HG02678 (cell line): ENCODE measurements at regions not wholly inside any gene's neighbourhood (a gene's known extent, or its start where the extent isn't known, plus 50 kb on each side); places are given as distances from the start of the nearest gene placed in this dataset.

Experiments used
- ATAC-seq: cut with Tn5 transposase; IDR thresholded peaks from one replicate; pipeline ENCODE4 v1.9.1; 2021; ENCODE audit warnings: mild to moderate bottlenecking, moderate library complexity; ENCODE audit not compliant: unreplicated experiment

GRCh38 chr17:5817475-5818395 is 233.4 kb upstream of the NLRP1 start:
- no peak for ATAC-seq

- ATAC-seq: no peak
Measured at GRCh38 chr17:5819396-5819795, 235.1 kb upstream of the NLRP1 start.

GRCh38 chr17:5819921-5820685 is 235.8 kb upstream of the NLRP1 start:
- no peak for ATAC-seq

GRCh38 chr17:5820721-5821456 is 236.6 kb upstream of the NLRP1 start:
- ATAC-seq: no peak

GRCh38 chr17:5821803-5822202 is 237.5 kb upstream of the NLRP1 start:
- ATAC-seq: no peak

- no peak for ATAC-seq
Measured at GRCh38 chr17:5822281-5823060, 238.2 kb upstream of the NLRP1 start.

- ATAC-seq: no peak
Measured at GRCh38 chr17:5823219-5823618, 238.9 kb upstream of the NLRP1 start.

GRCh38 chr17:5825717-5826330 is 241.5 kb upstream of the NLRP1 start:
- ATAC-seq: no peak

GRCh38 chr17:5826384-5826783 is 242.1 kb upstream of the NLRP1 start:
- no peak for ATAC-seq

- ATAC-seq: no peak
Measured at GRCh38 chr17:5830921-5831320, 239.3 kb upstream of the WSCD1 start.

GRCh38 chr17:5832886-5833285 is 237.3 kb upstream of the WSCD1 start:
- no peak for ATAC-seq

- ATAC-seq: no peak
Measured at GRCh38 chr17:5837055-5837491, 233.1 kb upstream of the WSCD1 start.

- ATAC-seq: no peak
Measured at GRCh38 chr17:5838661-5839300, 231.4 kb upstream of the WSCD1 start.

- ATAC-seq: no peak
Measured at GRCh38 chr17:5840811-5841446, 229.2 kb upstream of the WSCD1 start.

GRCh38 chr17:5841862-5842261 is 228.3 kb upstream of the WSCD1 start:
- no peak for ATAC-seq

GRCh38 chr17:5843366-5844026 is 226.7 kb upstream of the WSCD1 start:
- no peak for ATAC-seq

- ATAC-seq: no peak
Measured at GRCh38 chr17:5846001-5846400, 224.2 kb upstream of the WSCD1 start.

- no peak for ATAC-seq
Measured at GRCh38 chr17:5854871-5855554, 215.2 kb upstream of the WSCD1 start.
